ENCODE measurements at regions not wholly inside any gene's neighbourhood (a gene's known extent, or its start where the extent isn't known, plus 50 kb on each side); places are given as distances from the start of the nearest gene placed in this dataset.

GRCh38 chr20:51303731-51304670, 238.5 kb downstream of the NFATC2 start:
- H3K9me3 ChIP-seq (ENCODE audit: control insufficient read depth, low read length): no peaks in the 10 kb centered on the region
- H3K9ac ChIP-seq (ENCODE audit: low read length): no peak overlapping the region
- H3K4me3 ChIP-seq (ENCODE audit: low read length): no peak overlapping the region
- no peaks in the 10 kb centered on the region for H3K27me3 ChIP-seq (ENCODE audit: control insufficient read depth, insufficient read depth, low read length)
- no peaks in the 10 kb centered on the region for H3K36me3 ChIP-seq (ENCODE audit: control insufficient read depth, insufficient read depth, low read length)
- H3K4me1 ChIP-seq (ENCODE audit: control insufficient read depth, insufficient read depth, low read length): peaks cover 15% of the 10 kb centered on the region

- Histone ChIP-seq H3K4me3 (ENCODE audit: low read length) (no peak overlapping the region), H3K4me1 (ENCODE audit: control insufficient read depth, insufficient read depth, low read length) (peaks cover 5% of the 10 kb centered on the region), H3K27me3 (ENCODE audit: control insufficient read depth, insufficient read depth, low read length) (no peaks in the 10 kb centered on the region), H3K9me3 (ENCODE audit: control insufficient read depth, low read length) (no peaks in the 10 kb centered on the region), H3K36me3 (ENCODE audit: control insufficient read depth, insufficient read depth, low read length) (no peaks in the 10 kb centered on the region), H3K9ac (ENCODE audit: low read length) (no peak overlapping the region)
These were observed 241.5 kb downstream of the NFATC2 start for GRCh38 chr20:51301026-51301425.

- no peaks in the 10 kb centered on the region for H3K27me3 ChIP-seq (ENCODE audit: control insufficient read depth, insufficient read depth, low read length)
- H3K4me1 ChIP-seq (ENCODE audit: control insufficient read depth, insufficient read depth, low read length): no peaks in the 10 kb centered on the region
- H3K4me3 ChIP-seq (ENCODE audit: low read length): no peak overlapping the region
- H3K9ac ChIP-seq (ENCODE audit: low read length): no peak overlapping the region
- H3K36me3 ChIP-seq (ENCODE audit: control insufficient read depth, insufficient read depth, low read length): no peaks in the 10 kb centered on the region
- no peaks in the 10 kb centered on the region for H3K9me3 ChIP-seq (ENCODE audit: control insufficient read depth, low read length)
These were observed 242.4 kb downstream of the NFATC2 start for GRCh38 chr20:51300104-51300503.

- no peak overlapping the region for H3K4me3 ChIP-seq (ENCODE audit: low read length)
- H3K4me1 ChIP-seq (ENCODE audit: control insufficient read depth, insufficient read depth, low read length): no peaks in the 10 kb centered on the region
- no peaks in the 10 kb centered on the region for H3K36me3 ChIP-seq (ENCODE audit: control insufficient read depth, insufficient read depth, low read length)
- no peaks in the 10 kb centered on the region for H3K9me3 ChIP-seq (ENCODE audit: control insufficient read depth, low read length)
- no peak overlapping the region for H3K9ac ChIP-seq (ENCODE audit: low read length)
- no peaks in the 10 kb centered on the region for H3K27me3 ChIP-seq (ENCODE audit: control insufficient read depth, insufficient read depth, low read length)
These were observed 243.1 kb downstream of the NFATC2 start for GRCh38 chr20:51299413-51299812.

GRCh38 chr20:51298141-51298749, 244.3 kb downstream of the NFATC2 start:
- no peak overlapping the region for H3K9ac ChIP-seq (ENCODE audit: low read length)
- no peaks in the 10 kb centered on the region for H3K27me3 ChIP-seq (ENCODE audit: control insufficient read depth, insufficient read depth, low read length)
- H3K9me3 ChIP-seq (ENCODE audit: control insufficient read depth, low read length): no peaks in the 10 kb centered on the region
- no peaks in the 10 kb centered on the region for H3K4me1 ChIP-seq (ENCODE audit: control insufficient read depth, insufficient read depth, low read length)
- H3K4me3 ChIP-seq (ENCODE audit: low read length): no peak overlapping the region
- H3K36me3 ChIP-seq (ENCODE audit: control insufficient read depth, insufficient read depth, low read length): no peaks in the 10 kb centered on the region

- Histone ChIP-seq H3K4me1 (ENCODE audit: control insufficient read depth, insufficient read depth, low read length) (no peaks in the 10 kb centered on the region), H3K9ac (ENCODE audit: low read length) (no peak overlapping the region), H3K9me3 (ENCODE audit: control insufficient read depth, low read length) (no peaks in the 10 kb centered on the region), H3K4me3 (ENCODE audit: low read length) (no peak overlapping the region), H3K27me3 (ENCODE audit: control insufficient read depth, insufficient read depth, low read length) (peaks cover 1% of the 10 kb centered on the region), H3K36me3 (ENCODE audit: control insufficient read depth, insufficient read depth, low read length) (no peaks in the 10 kb centered on the region)
These were observed 254.7 kb downstream of the NFATC2 start for GRCh38 chr20:51287628-51288413.

- no peak overlapping the region for H3K9ac ChIP-seq (ENCODE audit: low read length)
- no peaks in the 10 kb centered on the region for H3K27me3 ChIP-seq (ENCODE audit: control insufficient read depth, insufficient read depth, low read length)
- H3K9me3 ChIP-seq (ENCODE audit: control insufficient read depth, low read length): no peaks in the 10 kb centered on the region
- no peak overlapping the region for H3K4me3 ChIP-seq (ENCODE audit: low read length)
- no peaks in the 10 kb centered on the region for H3K4me1 ChIP-seq (ENCODE audit: control insufficient read depth, insufficient read depth, low read length)
- H3K36me3 ChIP-seq (ENCODE audit: control insufficient read depth, insufficient read depth, low read length): no peaks in the 10 kb centered on the region
These were observed 255.8 kb downstream of the NFATC2 start for GRCh38 chr20:51286758-51287157.

- Histone ChIP-seq H3K4me3 (ENCODE audit: low read length) (no peak overlapping the region), H3K9ac (ENCODE audit: low read length) (no peak overlapping the region), H3K27me3 (ENCODE audit: control insufficient read depth, insufficient read depth, low read length) (no peaks in the 10 kb centered on the region), H3K9me3 (ENCODE audit: control insufficient read depth, low read length) (no peaks in the 10 kb centered on the region), H3K4me1 (ENCODE audit: control insufficient read depth, insufficient read depth, low read length) (no peaks in the 10 kb centered on the region), H3K36me3 (ENCODE audit: control insufficient read depth, insufficient read depth, low read length) (no peaks in the 10 kb centered on the region)
These were observed 256.8 kb downstream of the NFATC2 start for GRCh38 chr20:51285684-51286083.

- H3K4me3 ChIP-seq (ENCODE audit: low read length): no peak overlapping the region
- no peaks in the 10 kb centered on the region for H3K4me1 ChIP-seq (ENCODE audit: control insufficient read depth, insufficient read depth, low read length)
- no peaks in the 10 kb centered on the region for H3K36me3 ChIP-seq (ENCODE audit: control insufficient read depth, insufficient read depth, low read length)
- H3K27me3 ChIP-seq (ENCODE audit: control insufficient read depth, insufficient read depth, low read length): no peaks in the 10 kb centered on the region
- H3K9me3 ChIP-seq (ENCODE audit: control insufficient read depth, low read length): no peaks in the 10 kb centered on the region
- no peak overlapping the region for H3K9ac ChIP-seq (ENCODE audit: low read length)
These were observed 257.6 kb downstream of the NFATC2 start for GRCh38 chr20:51284871-51285270.

GRCh38 chr20:51284176-51284575, 258.3 kb downstream of the NFATC2 start:
- Histone ChIP-seq H3K4me1 (ENCODE audit: control insufficient read depth, insufficient read depth, low read length) (no peaks in the 10 kb centered on the region), H3K9ac (ENCODE audit: low read length) (no peak overlapping the region), H3K36me3 (ENCODE audit: control insufficient read depth, insufficient read depth, low read length) (no peaks in the 10 kb centered on the region), H3K9me3 (ENCODE audit: control insufficient read depth, low read length) (no peaks in the 10 kb centered on the region), H3K4me3 (ENCODE audit: low read length) (no peak overlapping the region), H3K27me3 (ENCODE audit: control insufficient read depth, insufficient read depth, low read length) (no peaks in the 10 kb centered on the region)

- H3K36me3 ChIP-seq (ENCODE audit: control insufficient read depth, insufficient read depth, low read length): no peaks in the 10 kb centered on the region
- no peak overlapping the region for H3K9ac ChIP-seq (ENCODE audit: low read length)
- no peaks in the 10 kb centered on the region for H3K9me3 ChIP-seq (ENCODE audit: control insufficient read depth, low read length)
- H3K4me1 ChIP-seq (ENCODE audit: control insufficient read depth, insufficient read depth, low read length): no peaks in the 10 kb centered on the region
- H3K4me3 ChIP-seq (ENCODE audit: low read length): no peak overlapping the region
- H3K27me3 ChIP-seq (ENCODE audit: control insufficient read depth, insufficient read depth, low read length): peaks cover 6% of the 10 kb centered on the region
These were observed 258.6 kb upstream of the KCNG1 start for GRCh38 chr20:51281521-51281920.

- no peak overlapping the region for H3K9ac ChIP-seq (ENCODE audit: low read length)
- H3K4me1 ChIP-seq (ENCODE audit: control insufficient read depth, insufficient read depth, low read length): no peaks in the 10 kb centered on the region
- H3K36me3 ChIP-seq (ENCODE audit: control insufficient read depth, insufficient read depth, low read length): no peaks in the 10 kb centered on the region
- H3K4me3 ChIP-seq (ENCODE audit: low read length): no peak overlapping the region
- H3K27me3 ChIP-seq (ENCODE audit: control insufficient read depth, insufficient read depth, low read length): peaks cover 16% of the 10 kb centered on the region
- no peaks in the 10 kb centered on the region for H3K9me3 ChIP-seq (ENCODE audit: control insufficient read depth, low read length)
These were observed 257.1 kb upstream of the KCNG1 start for GRCh38 chr20:51280047-51280446.

All from mucosa of stomach (tissue), 1 donor.